Heart right ventricle (tissue), 16 donors: ENCODE measurements at regions not wholly inside any gene's neighbourhood (a gene's known extent, or its start where the extent isn't known, plus 50 kb on each side); places are given as distances from the start of the nearest gene placed in this dataset.

Source experiments
- ATAC-seq, 8 donors: fragments of 200-7000 bp; cut with Tn5 transposase; one replicate each; pipeline ENCODE4 v1.9.1; 2020; ENCODE audit warnings: mild to moderate bottlenecking in 8 of 8, moderate library complexity in 8 of 8, moderate number of reproducible peaks in 1 of 8
- DNase-seq, 2 donors: peaks; one replicate each; pipeline ENCODE4 v3.0.0-alpha.2; 2020
- H3K27ac ChIP-seq, 10 donors: fragments of 200-600 bp; sonication (generic) in 2 of 10; one replicate each; pipeline versions ENCODE4 v1.5.0 to v1.8.0; 2020 to 2022; ENCODE audit warnings: mild to moderate bottlenecking in 3 of 10
- H3K27me3 ChIP-seq, 7 donors: fragments of 200-600 bp; one replicate each; pipeline ENCODE4 v1.8.0; 2021 to 2022; ENCODE audit warnings: mild to moderate bottlenecking in 2 of 7
- H3K36me3 ChIP-seq, 9 donors: fragments of 200-600 bp; sonication (generic) in 1 of 9; one replicate each; pipeline versions ENCODE4 v1.5.0 to v1.8.0; 2020 to 2022; ENCODE audit warnings: mild to moderate bottlenecking in 2 of 9
- H3K4me1 ChIP-seq, 9 donors: fragments of 200-600 bp; sonication (generic) in 1 of 9; one replicate each; pipeline versions ENCODE4 v1.5.0 to v1.8.0; 2020 to 2022; ENCODE audit warnings: mild to moderate bottlenecking in 4 of 9
- H3K4me3 ChIP-seq, 10 donors: fragments of 200-600 bp; sonication (generic) in 2 of 10; one replicate each; pipeline versions ENCODE4 v1.5.0 to v1.8.0; 2020 to 2022; ENCODE audit warnings: mild to moderate bottlenecking in 7 of 10, moderate library complexity in 2 of 10
- H3K9me3 ChIP-seq, 11 donors: fragments of 200-600 bp in 10 of 11; sonication (generic) in 2 of 11; one replicate each; pipeline versions ENCODE4 v1.5.0 to v1.8.0; 2013 to 2022; ENCODE audit warnings: mild to moderate bottlenecking in 2 of 11, control low read depth in 1 of 11, moderate library complexity in 1 of 11
- CTCF ChIP-seq, 9 donors: fragments of 200-600 bp; sonication (generic) in 2 of 9; IDR thresholded peaks; one replicate each; pipeline versions ENCODE4 v1.5.0 to v1.8.0; 2021 to 2022; ENCODE audit warnings: antibody characterized with exemption in 9 of 9, mild to moderate bottlenecking in 5 of 9, moderate library complexity in 1 of 9
- WGBS, 2 donors: extraction: QIAGEN DNeasy Blood & Tissue Kit; methylation state at CpG; one replicate each; pipeline ENCODE4 v1.1.7; 2013; ENCODE audit warnings: inconsistent platforms in 1 of 2; 5-methylcytosine and 5-hydroxymethylcytosine counted together
- intact Hi-C, 10 donors: fragments of 100-400 bp; cut with DNase I; formaldehyde crosslinking; loops; one replicate each; pipeline versions ENCODE4 v1.11.1 to v1.14.2; 2022
- donor health status: Arrhythmogenic right ventricular cardiomyopathy.
- donor health status: ischemic (EF 13 %, LVEDD 7.1; RV severe dilation, severe dysfunction).
- donor health status: healthy with polysubstance abuse.
- donor health status: DM: no; HTN: yes; CAD: no.
- donor health status: DM: no; HTN: no; CAD: no.
- donor health status: ischemic (EF 25% LVEDD 6.9; RV normal size, moderate dysfunction).
- donor health status: ischemic (EF 25% LVEDD 5.7; RV mildly dilated, moderate dysfunction).
- donor health status: healthy.
- donor health status: DM: yes; HTN: yes; CAD: no.
- donor health status: Ischemic cardiomyopathy.
- donor health status: ischemic (EF 35%, LVEDD 5.7; RV mildly dilated, moderate dysfunction).
- donor health status: nonischemic (EF 11% LVEDD 7.7; RV severe dilation, severe dysfunction).
- donor health status: DM: yes; HTN: yes; CAD: no.
- donor health status: PGD.
- donor health status: ischemic (EF 29% LVEDD 5.4; RV normal size, mild dysfunction).
- donor health status: nonischemic (EF 23%, LVEDD 6.1; RV moderate dilation, normal function).

- no peak overlapping the region for H3K4me3 ChIP-seq
- no peak overlapping the region for H3K27ac ChIP-seq
- H3K27me3 ChIP-seq = no peaks in the 10 kb centered on the region
- peaks cover 0 to 14% (median 6%) of the 10 kb centered on the region in 9 donors for H3K4me1 ChIP-seq
- peak in 1 of 9 donors; percentile 11 for TF ChIP-seq CTCF (IDR thresholded peaks at IDR 0.05)
- intact Hi-C loops = loop anchor here in 1 of 10 donors (10.0 kb wide), 1 partner anchor 690 kb away; the partner anchor contains the start of gene EBF3
- peak in 1 of 8 donors; percentile 13 for ATAC-seq
- no peaks in the 10 kb centered on the region for H3K9me3 ChIP-seq
- no peaks in the 10 kb centered on the region for H3K36me3 ChIP-seq
- 67 to 73% methylated on average over 10 of the region's 10 CpGs for WGBS, 2 donors
- DNase-seq = no peak
These were observed 192.1 kb upstream of the MGMT start for GRCh38 chr10:129274748-129275474.

GRCh38 chr10:129275886-129276285 lies 191.2 kb upstream of the MGMT start:
- Histone ChIP-seq H3K4me1 (peaks cover 0 to 20% (median 6%) of the 10 kb centered on the region in 9 donors), H3K36me3 (no peaks in the 10 kb centered on the region), H3K4me3 (no peak overlapping the region), H3K9me3 (no peaks in the 10 kb centered on the region), H3K27ac (no peak overlapping the region), H3K27me3 (no peaks in the 10 kb centered on the region)
- intact Hi-C loops = loop anchor here in 1 of 10 donors (10.0 kb wide), 1 partner anchor 689 kb away; the partner anchor contains the start of gene EBF3
- WGBS, 2 donors = 86 to 89% methylated on average over 9 of the region's 9 CpGs
- TF ChIP-seq CTCF (IDR thresholded peaks at IDR 0.05) = no peak
- DNase-seq = no peak
- ATAC-seq = no peak

- intact Hi-C loops = loop anchor here in 1 of 10 donors (10.0 kb wide), 1 partner anchor 688 kb away; the partner anchor contains the start of gene EBF3
- no peak for TF ChIP-seq CTCF (IDR thresholded peaks at IDR 0.05)
- DNase-seq = no peak
- H3K36me3 ChIP-seq = no peaks in the 10 kb centered on the region
- H3K9me3 ChIP-seq = peaks cover 0 to 8% (median 0%) of the 10 kb centered on the region in 11 donors
- WGBS, 2 donors = 82 to 92% methylated on average over 13 of the region's 13 CpGs
- H3K4me3 ChIP-seq = no peak overlapping the region
- H3K27me3 ChIP-seq = no peaks in the 10 kb centered on the region
- ATAC-seq = peak in 2 of 8 donors; percentile 25 to 37
- H3K4me1 ChIP-seq = peaks cover 0 to 19% (median 4%) of the 10 kb centered on the region in 9 donors
- no peak overlapping the region for H3K27ac ChIP-seq
These were observed 190.0 kb upstream of the MGMT start for GRCh38 chr10:129277084-129277483.

- TF ChIP-seq CTCF (IDR thresholded peaks at IDR 0.05) = no peak
- no peaks in the 10 kb centered on the region for H3K27me3 ChIP-seq
- H3K4me1 ChIP-seq = peaks cover 0 to 18% (median 0%) of the 10 kb centered on the region in 9 donors
- no peak overlapping the region for H3K4me3 ChIP-seq
- peak in 1 of 8 donors; percentile 17 for ATAC-seq
- intact Hi-C loops = loop anchor here in 1 of 10 donors (10.0 kb wide), 1 partner anchor 687 kb away; the partner anchor contains the start of gene EBF3
- H3K9me3 ChIP-seq = peaks cover 0 to 10% (median 0%) of the 10 kb centered on the region in 11 donors
- WGBS, 2 donors = 91 to 92% methylated on average over 16 of the region's 16 CpGs
- DNase-seq = no peak
- no peak overlapping the region for H3K27ac ChIP-seq
- H3K36me3 ChIP-seq = no peaks in the 10 kb centered on the region
These were observed 189.2 kb upstream of the MGMT start for GRCh38 chr10:129277841-129278240.
